Breast epithelium (tissue), 4 donors: ENCODE measurements at regions not wholly inside any gene's neighbourhood (a gene's known extent, or its start where the extent isn't known, plus 50 kb on each side); places are given as distances from the start of the nearest gene placed in this dataset.

Experiments
- DNase-seq, 2 donors: peaks; one replicate each; pipeline ENCODE4 v3.0.0-alpha.2; 2019; ENCODE audit warnings: low spot score in 2 of 2
- H3K27ac ChIP-seq, 2 donors: fragments of 200-600 bp; sonication (generic) in 1 of 2; one replicate each; pipeline ENCODE4 v1.5.1; 2016 to 2019; ENCODE audit warnings: mild to moderate bottlenecking in 1 of 2
- H3K27me3 ChIP-seq, 2 donors: fragments of 200-600 bp; sonication (generic) in 1 of 2; one replicate each; pipeline versions ENCODE4 v1.5.1 to v1.6.0; 2017 to 2019; ENCODE audit warnings: control low read depth in 1 of 2, mild to moderate bottlenecking in 1 of 2
- H3K36me3 ChIP-seq: fragments of 200-600 bp; one replicate; pipeline ENCODE4 v1.5.1; 2019
- H3K4me1 ChIP-seq, 2 donors: fragments of 200-600 bp; sonication (generic); one replicate each; pipeline ENCODE4 v1.5.1; 2016 to 2019; ENCODE audit warnings: control low read depth in 1 of 2
- H3K4me3 ChIP-seq, 3 donors: fragments of 200-600 bp; sonication (generic); 1 replicate in 2 of 3; 2 replicates in 1 of 3; pipeline ENCODE4 v1.5.1; 2016 to 2019; ENCODE audit warnings: mild to moderate bottlenecking in 3 of 3, moderate library complexity in 2 of 3
- H3K9me3 ChIP-seq, 2 donors: fragments of 200-600 bp; sonication (generic) in 1 of 2; one replicate each; pipeline ENCODE4 v1.5.1; 2016 to 2019; ENCODE audit warnings: control low read depth in 1 of 2
- CTCF ChIP-seq, 3 donors: fragments of 450-650 bp; IDR thresholded peaks; one replicate each; pipeline ENCODE4 v1.5.1; 2016 to 2017; ENCODE audit warnings: antibody characterized with exemption in 3 of 3, mild to moderate bottlenecking in 3 of 3, moderate library complexity in 3 of 3
- POLR2A ChIP-seq: fragments of 450-650 bp; IDR thresholded peaks from one replicate; pipeline ENCODE4 v1.6.1; 2016; ENCODE audit warnings: antibody characterized with exemption, mild to moderate bottlenecking, moderate library complexity
- POLR2AphosphoS5 ChIP-seq, 3 donors: sonication (generic); formaldehyde crosslinking; IDR thresholded peaks; one replicate each; pipeline ENCODE4 v1.6.1; 2017; ENCODE audit warnings: antibody characterized with exemption in 3 of 3
- intact Hi-C: fragments of 100-400 bp; cut with DNase I; formaldehyde crosslinking; loops from one replicate; pipeline ENCODE4 v1.15.1; 2023; ENCODE audit warnings: low total_unique reads

- intact Hi-C loops, result no loop called here
- H3K36me3 ChIP-seq, result no peaks in the 10 kb centered on the region
- DNase-seq, result no peak
- no peak for TF ChIP-seq POLR2AphosphoS5 (IDR thresholded peaks at IDR 0.05)
- no peak for TF ChIP-seq POLR2A
- H3K4me1 ChIP-seq, result no peaks in the 10 kb centered on the region
- peaks cover 0 to 2% of the 10 kb centered on the region in 2 donors for H3K9me3 ChIP-seq
- H3K27ac ChIP-seq, result no peak overlapping the region
- no peaks in the 10 kb centered on the region for H3K27me3 ChIP-seq
- H3K4me3 ChIP-seq, result no peak overlapping the region
Observed at GRCh38 chr3:117366574-117366973, 657.0 kb downstream of the TUSC7 start.

- no peak for DNase-seq
- intact Hi-C loops, result no loop called here
- H3K36me3 ChIP-seq, result no peaks in the 10 kb centered on the region
- H3K4me1 ChIP-seq, result no peaks in the 10 kb centered on the region
- H3K27ac ChIP-seq, result no peak overlapping the region
- no peak for TF ChIP-seq POLR2AphosphoS5 (IDR thresholded peaks at IDR 0.05)
- no peak for TF ChIP-seq CTCF (IDR thresholded peaks at IDR 0.05)
- no peak for TF ChIP-seq POLR2A
- no peak overlapping the region for H3K4me3 ChIP-seq
- H3K27me3 ChIP-seq, result no peaks in the 10 kb centered on the region
- H3K9me3 ChIP-seq, result no peaks in the 10 kb centered on the region
Observed at GRCh38 chr3:117367861-117368260, 658.3 kb downstream of the TUSC7 start.

GRCh38 chr3:117380631-117381030 is 671.1 kb downstream of the TUSC7 start:
- intact Hi-C loops, result loop anchor here (5.0 kb wide), 1 partner anchor 988 kb away; no protein-coding TSS in a partner anchor
- H3K4me1 ChIP-seq, result no peaks in the 10 kb centered on the region

GRCh38 chr3:117393119-117393518 is 683.5 kb downstream of the TUSC7 start:
- H3K27ac ChIP-seq, result no peak overlapping the region
- TF ChIP-seq POLR2A (no peak), CTCF (IDR thresholded peaks at IDR 0.05) (no peak), POLR2AphosphoS5 (IDR thresholded peaks at IDR 0.05) (no peak)
- intact Hi-C loops, result no loop called here

More at GRCh38 chr3:117380631-117381030, 671.1 kb downstream of the TUSC7 start:
- Histone ChIP-seq H3K36me3 (no peaks in the 10 kb centered on the region), H3K9me3 (no peaks in the 10 kb centered on the region), H3K4me3 (no peak overlapping the region), H3K27me3 (no peaks in the 10 kb centered on the region), H3K27ac (no peak overlapping the region)
- DNase-seq, result no peak
- TF ChIP-seq CTCF (IDR thresholded peaks at IDR 0.05), result no peak
- TF ChIP-seq POLR2A, result no peak
- no peak for TF ChIP-seq POLR2AphosphoS5 (IDR thresholded peaks at IDR 0.05)

GRCh38 chr3:117398141-117398899 is 688.7 kb downstream of the TUSC7 start:
- no peaks in the 10 kb centered on the region for H3K27me3 ChIP-seq
- no peaks in the 10 kb centered on the region for H3K4me1 ChIP-seq
- intact Hi-C loops, result no loop called here
- H3K4me3 ChIP-seq, result no peak overlapping the region
- H3K27ac ChIP-seq, result no peak overlapping the region
- TF ChIP-seq CTCF (IDR thresholded peaks at IDR 0.05) (no peak), POLR2AphosphoS5 (IDR thresholded peaks at IDR 0.05) (no peak), POLR2A (no peak)
- H3K9me3 ChIP-seq, result no peaks in the 10 kb centered on the region
- no peak for DNase-seq
- H3K36me3 ChIP-seq, result no peaks in the 10 kb centered on the region

More at GRCh38 chr3:117393119-117393518, 683.5 kb downstream of the TUSC7 start:
- no peaks in the 10 kb centered on the region for H3K4me1 ChIP-seq
- no peak for DNase-seq
- no peak overlapping the region for H3K4me3 ChIP-seq
- H3K36me3 ChIP-seq, result no peaks in the 10 kb centered on the region
- H3K27me3 ChIP-seq, result no peaks in the 10 kb centered on the region
- no peaks in the 10 kb centered on the region for H3K9me3 ChIP-seq
